ENCODE measurements at regions not wholly inside any gene's neighbourhood (a gene's known extent, or its start where the extent isn't known, plus 50 kb on each side); places are given as distances from the start of the nearest gene placed in this dataset.

- Histone ChIP-seq H3K27me3 (ENCODE audit: low read length) (no peaks in the 10 kb centered on the region), H3K9ac (ENCODE audit: low read length) (no peak overlapping the region), H2AFZ (ENCODE audit: low read depth, low read length, severe bottlenecking) (no peak overlapping the region), H3K9me2 (replicated peaks; ENCODE audit: insufficient read depth, low read length) (no peaks in the 10 kb centered on the region), H3K9me3 (ENCODE audit: insufficient read depth, low read length) (peaks cover 12% of the 10 kb centered on the region; the same call in 1 of the 2 replicates), H3K27ac (ENCODE audit: low read depth, low read length) (no peak overlapping the region), H3K4me3 (ENCODE audit: insufficient read depth, low read length, poor library complexity, severe bottlenecking) (no peak overlapping the region), H3K79me2 (ENCODE audit: insufficient read depth, low read length) (no peaks in the 10 kb centered on the region), H3F3A (ENCODE audit: insufficient read depth) (no peaks in the 10 kb centered on the region), H3K4me2 (ENCODE audit: low read depth, low read length, poor library complexity, severe bottlenecking) (no peak overlapping the region), H4K20me1 (ENCODE audit: low read depth, low read length) (no peaks in the 10 kb centered on the region), H3K36me3 (ENCODE audit: low read length) (no peaks in the 10 kb centered on the region)
- TF ChIP-seq CTCF (IDR thresholded peaks at IDR 0.05; ENCODE audit: insufficient read depth, low read length, poor library complexity, severe bottlenecking) (no peak), EZH2phosphoT487 (conservative IDR thresholded peaks at IDR 0.05; ENCODE audit: low read length) (no peak)
Measured at GRCh38 chr14:101315802-101316296, 245.4 kb upstream of the DIO3 start.

- Histone ChIP-seq H3F3A (ENCODE audit: insufficient read depth) (no peaks in the 10 kb centered on the region), H3K9me3 (ENCODE audit: insufficient read depth, low read length) (peaks cover 12% of the 10 kb centered on the region; the same call in 1 of the 2 replicates), H3K9me2 (replicated peaks; ENCODE audit: insufficient read depth, low read length) (no peaks in the 10 kb centered on the region), H2AFZ (ENCODE audit: low read depth, low read length, severe bottlenecking) (no peak overlapping the region), H3K27ac (ENCODE audit: low read depth, low read length) (no peak overlapping the region), H3K4me3 (ENCODE audit: insufficient read depth, low read length, poor library complexity, severe bottlenecking) (no peak overlapping the region), H3K79me2 (ENCODE audit: insufficient read depth, low read length) (no peaks in the 10 kb centered on the region), H3K9ac (ENCODE audit: low read length) (no peak overlapping the region), H3K27me3 (ENCODE audit: low read length) (no peaks in the 10 kb centered on the region), H4K20me1 (ENCODE audit: low read depth, low read length) (no peaks in the 10 kb centered on the region), H3K36me3 (ENCODE audit: low read length) (no peaks in the 10 kb centered on the region), H3K4me2 (ENCODE audit: low read depth, low read length, poor library complexity, severe bottlenecking) (no peak overlapping the region)
- TF ChIP-seq EZH2phosphoT487 (conservative IDR thresholded peaks at IDR 0.05; ENCODE audit: low read length) (no peak), CTCF (IDR thresholded peaks at IDR 0.05; ENCODE audit: insufficient read depth, low read length, poor library complexity, severe bottlenecking) (no peak)
Measured at GRCh38 chr14:101318271-101318670, 243.0 kb upstream of the DIO3 start.

GRCh38 chr14:101320396-101320795, 240.9 kb upstream of the DIO3 start:
- TF ChIP-seq CTCF (IDR thresholded peaks at IDR 0.05; ENCODE audit: insufficient read depth, low read length, poor library complexity, severe bottlenecking), result no peak
- TF ChIP-seq EZH2phosphoT487 (conservative IDR thresholded peaks at IDR 0.05; ENCODE audit: low read length), result no peak
- no peak overlapping the region for H3K4me2 ChIP-seq (ENCODE audit: low read depth, low read length, poor library complexity, severe bottlenecking)
- H3K9me2 ChIP-seq (replicated peaks; ENCODE audit: insufficient read depth, low read length), result no peaks in the 10 kb centered on the region
- H4K20me1 ChIP-seq (ENCODE audit: low read depth, low read length), result no peaks in the 10 kb centered on the region
- no peak overlapping the region for H3K27ac ChIP-seq (ENCODE audit: low read depth, low read length)
- H3K27me3 ChIP-seq (ENCODE audit: low read length), result no peaks in the 10 kb centered on the region
- H3K4me3 ChIP-seq (ENCODE audit: insufficient read depth, low read length, poor library complexity, severe bottlenecking), result no peak overlapping the region
- no peak overlapping the region for H3K9ac ChIP-seq (ENCODE audit: low read length)
- H3K9me3 ChIP-seq (ENCODE audit: insufficient read depth, low read length), result peaks cover 16% of the 10 kb centered on the region; the same call in 1 of the 2 replicates
- H3F3A ChIP-seq (ENCODE audit: insufficient read depth), result no peaks in the 10 kb centered on the region
- no peaks in the 10 kb centered on the region for H3K79me2 ChIP-seq (ENCODE audit: insufficient read depth, low read length)
- H3K36me3 ChIP-seq (ENCODE audit: low read length), result no peaks in the 10 kb centered on the region
- no peak overlapping the region for H2AFZ ChIP-seq (ENCODE audit: low read depth, low read length, severe bottlenecking)
